ENCODE measurements at regions not wholly inside any gene's neighbourhood (a gene's known extent, or its start where the extent isn't known, plus 50 kb on each side); places are given as distances from the start of the nearest gene placed in this dataset.
"Not testable (repeated sequence)": the region's sequence is repeated elsewhere in the genome, so short reads cannot be mapped to it uniquely, and the experiment has no call there.

GRCh38 chr11:3450822-3451221 is 71.9 kb upstream of the ZNF195 start:
- TF ChIP-seq CTCF, POLR2A (IDR thresholded peaks at IDR 0.05): not testable (repeated sequence)

Data from Peyer's patch (tissue), 4 donors.